ENCODE measurements at regions not wholly inside any gene's neighbourhood (a gene's known extent, or its start where the extent isn't known, plus 50 kb on each side); places are given as distances from the start of the nearest gene placed in this dataset.

DNA sequence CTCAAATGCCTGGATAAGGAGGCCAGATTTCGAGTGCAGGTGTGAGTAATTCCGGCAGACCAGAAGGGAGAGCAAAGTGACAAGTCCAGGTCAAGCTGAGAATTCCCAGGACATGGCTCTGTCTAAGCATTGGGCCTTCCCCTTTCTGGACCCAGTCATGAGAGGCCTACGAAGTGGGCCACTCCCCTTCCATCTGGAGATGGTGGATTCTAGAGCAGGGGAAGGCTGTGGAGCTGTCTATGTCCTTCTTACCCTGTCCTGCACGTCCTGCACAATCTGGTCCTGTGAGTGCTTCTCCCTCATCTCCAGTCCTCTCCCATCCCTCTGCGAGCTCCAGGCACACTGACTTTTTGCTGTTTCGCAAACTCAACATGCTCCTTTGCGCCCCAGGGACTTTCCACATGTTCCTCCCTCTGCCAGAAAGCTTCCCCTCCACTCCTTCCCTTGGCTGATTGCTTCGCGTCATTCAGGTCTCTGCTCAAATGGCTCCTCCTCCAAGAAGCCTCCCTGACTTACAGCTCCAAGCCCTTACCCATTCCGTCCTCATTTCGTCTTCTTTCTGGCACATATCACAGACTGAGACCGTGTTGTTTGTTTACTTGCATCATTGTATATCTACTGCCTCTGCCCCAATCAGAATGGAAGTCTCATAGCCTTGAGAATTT, 193.2 kb downstream of the URI1 start:
- TF ChIP-seq CTCF (conservative IDR thresholded peaks at IDR 0.05; ENCODE audit: low read depth, low read length) (no peak), RCOR1 (IDR thresholded peaks at IDR 0.05; ENCODE audit: insufficient replicate concordance, low read length) (no peak), POLR2A (IDR thresholded peaks at IDR 0.05; ENCODE audit: low read depth, low read length) (no peak), MAFK (IDR thresholded peaks at IDR 0.05; ENCODE audit: low read depth, low read length) (no peak), MXI1 (IDR thresholded peaks at IDR 0.05; ENCODE audit: borderline replicate concordance, low read depth, low read length) (no peak)

All from IMR-90 (cell line).